HL-60 (cell line): ENCODE measurements at regions not wholly inside any gene's neighbourhood (a gene's known extent, or its start where the extent isn't known, plus 50 kb on each side); places are given as distances from the start of the nearest gene placed in this dataset.
A peak's percentile ranks its signal among the peaks of the same experiment; 100 is the strongest.

Experiments used
- DNase-seq, 2 experiments: peaks; one replicate each; pipeline ENCODE4 v3.0.0-alpha.2; 2010 to 2020; ENCODE audit warnings: low read depth in 1 of 2, low spot score in 1 of 2
- H3K27ac ChIP-seq: fragments of 250-450 bp; sonication (Bioruptor Pico); replicated peaks from 2 replicates; pipeline ENCODE4 v1.5.1; 2020; ENCODE audit warnings: mild to moderate bottlenecking, moderate library complexity
- H3K27me3 ChIP-seq: fragments of 250-450 bp; sonication (Bioruptor Pico); 2 replicates; pipeline ENCODE4 v1.5.1; 2021; ENCODE audit warnings: mild to moderate bottlenecking, moderate library complexity; ENCODE audit not compliant: insufficient read depth, poor library complexity, severe bottlenecking
- H3K4me3 ChIP-seq: replicated peaks from 2 replicates; pipeline ENCODE4 v1.5.1; 2011; ENCODE audit warnings: mild to moderate bottlenecking, control low read depth, low read length; ENCODE audit not compliant: insufficient read depth
- GABPA ChIP-seq: IDR thresholded peaks from 2 replicates; pipeline ENCODE4 v1.6.1; 2012; ENCODE audit warnings: low read depth
- POLR2AphosphoS5 ChIP-seq: IDR thresholded peaks from 2 replicates; pipeline ENCODE4 v1.6.1; 2012; ENCODE audit warnings: low read depth
- SPI1 ChIP-seq: IDR thresholded peaks from 2 replicates; pipeline ENCODE4 v1.6.1; 2012; ENCODE audit warnings: low read depth, mild to moderate bottlenecking, borderline replicate concordance
- TF ChIP-seq, protein P1 (sequence below): IDR thresholded peaks from 2 replicates; pipeline ENCODE4 v1.6.1; 2012; ENCODE audit warnings: low read depth; ENCODE audit not compliant: insufficient replicate concordance
- TF ChIP-seq, protein P2 (sequence below): IDR thresholded peaks from one replicate; pipeline ENCODE4 v1.5.1; 2011; ENCODE audit warnings: low read length, control low read depth, inconsistent platforms; ENCODE audit not compliant: insufficient read depth

DNA sequence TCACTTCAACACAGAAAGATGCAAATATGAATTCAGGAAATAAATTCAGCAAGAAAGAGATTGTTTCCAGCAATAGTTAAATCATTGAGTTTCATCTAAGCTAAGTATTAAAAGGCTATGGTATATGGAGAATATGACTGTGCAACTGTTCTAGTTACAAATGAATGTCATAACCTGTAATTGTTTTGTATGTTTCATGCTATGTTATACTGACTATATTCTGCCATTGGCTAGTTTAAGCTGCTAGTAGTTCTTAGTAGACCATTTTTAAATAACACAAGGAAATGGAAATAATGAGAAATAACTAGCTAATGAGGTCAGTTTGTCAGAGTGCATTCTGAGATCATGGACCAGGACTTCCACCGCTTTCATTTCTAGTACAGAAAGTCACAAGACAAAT lies 1154.9 kb upstream of the TMEFF2 start:
- Histone ChIP-seq H3K27me3 (no peaks in the 10 kb centered on the region), H3K4me3 (no peak overlapping the region), H3K27ac (no peak overlapping the region)
- DNase-seq, result no peak
- TF ChIP-seq POLR2AphosphoS5 (no peak), GABPA (no peak), SPI1 (no peak)
- TF ChIP-seq, protein P1, sequence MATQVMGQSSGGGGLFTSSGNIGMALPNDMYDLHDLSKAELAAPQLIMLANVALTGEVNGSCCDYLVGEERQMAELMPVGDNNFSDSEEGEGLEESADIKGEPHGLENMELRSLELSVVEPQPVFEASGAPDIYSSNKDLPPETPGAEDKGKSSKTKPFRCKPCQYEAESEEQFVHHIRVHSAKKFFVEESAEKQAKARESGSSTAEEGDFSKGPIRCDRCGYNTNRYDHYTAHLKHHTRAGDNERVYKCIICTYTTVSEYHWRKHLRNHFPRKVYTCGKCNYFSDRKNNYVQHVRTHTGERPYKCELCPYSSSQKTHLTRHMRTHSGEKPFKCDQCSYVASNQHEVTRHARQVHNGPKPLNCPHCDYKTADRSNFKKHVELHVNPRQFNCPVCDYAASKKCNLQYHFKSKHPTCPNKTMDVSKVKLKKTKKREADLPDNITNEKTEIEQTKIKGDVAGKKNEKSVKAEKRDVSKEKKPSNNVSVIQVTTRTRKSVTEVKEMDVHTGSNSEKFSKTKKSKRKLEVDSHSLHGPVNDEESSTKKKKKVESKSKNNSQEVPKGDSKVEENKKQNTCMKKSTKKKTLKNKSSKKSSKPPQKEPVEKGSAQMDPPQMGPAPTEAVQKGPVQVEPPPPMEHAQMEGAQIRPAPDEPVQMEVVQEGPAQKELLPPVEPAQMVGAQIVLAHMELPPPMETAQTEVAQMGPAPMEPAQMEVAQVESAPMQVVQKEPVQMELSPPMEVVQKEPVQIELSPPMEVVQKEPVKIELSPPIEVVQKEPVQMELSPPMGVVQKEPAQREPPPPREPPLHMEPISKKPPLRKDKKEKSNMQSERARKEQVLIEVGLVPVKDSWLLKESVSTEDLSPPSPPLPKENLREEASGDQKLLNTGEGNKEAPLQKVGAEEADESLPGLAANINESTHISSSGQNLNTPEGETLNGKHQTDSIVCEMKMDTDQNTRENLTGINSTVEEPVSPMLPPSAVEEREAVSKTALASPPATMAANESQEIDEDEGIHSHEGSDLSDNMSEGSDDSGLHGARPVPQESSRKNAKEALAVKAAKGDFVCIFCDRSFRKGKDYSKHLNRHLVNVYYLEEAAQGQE, result no peak
- TF ChIP-seq, protein P2, sequence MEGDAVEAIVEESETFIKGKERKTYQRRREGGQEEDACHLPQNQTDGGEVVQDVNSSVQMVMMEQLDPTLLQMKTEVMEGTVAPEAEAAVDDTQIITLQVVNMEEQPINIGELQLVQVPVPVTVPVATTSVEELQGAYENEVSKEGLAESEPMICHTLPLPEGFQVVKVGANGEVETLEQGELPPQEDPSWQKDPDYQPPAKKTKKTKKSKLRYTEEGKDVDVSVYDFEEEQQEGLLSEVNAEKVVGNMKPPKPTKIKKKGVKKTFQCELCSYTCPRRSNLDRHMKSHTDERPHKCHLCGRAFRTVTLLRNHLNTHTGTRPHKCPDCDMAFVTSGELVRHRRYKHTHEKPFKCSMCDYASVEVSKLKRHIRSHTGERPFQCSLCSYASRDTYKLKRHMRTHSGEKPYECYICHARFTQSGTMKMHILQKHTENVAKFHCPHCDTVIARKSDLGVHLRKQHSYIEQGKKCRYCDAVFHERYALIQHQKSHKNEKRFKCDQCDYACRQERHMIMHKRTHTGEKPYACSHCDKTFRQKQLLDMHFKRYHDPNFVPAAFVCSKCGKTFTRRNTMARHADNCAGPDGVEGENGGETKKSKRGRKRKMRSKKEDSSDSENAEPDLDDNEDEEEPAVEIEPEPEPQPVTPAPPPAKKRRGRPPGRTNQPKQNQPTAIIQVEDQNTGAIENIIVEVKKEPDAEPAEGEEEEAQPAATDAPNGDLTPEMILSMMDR, result no peak

DNA sequence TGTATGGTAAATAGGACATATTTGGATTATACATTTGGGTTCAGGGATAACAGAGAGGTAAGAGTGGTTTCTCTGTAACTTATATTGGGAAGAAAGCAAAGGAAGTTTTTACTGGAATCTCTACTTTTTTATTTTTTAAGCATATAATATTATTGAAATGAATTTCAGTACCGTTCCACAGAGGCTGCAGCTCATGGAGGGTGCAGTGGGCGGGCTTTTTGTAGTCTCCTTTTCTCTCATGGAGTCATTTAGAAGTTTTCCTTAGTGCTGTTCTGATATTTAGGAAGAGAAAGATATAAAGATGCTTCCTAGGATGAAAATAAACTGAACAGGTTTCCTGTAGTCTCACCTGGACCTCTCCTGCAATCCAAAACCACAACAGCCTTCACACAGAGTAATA lies 1153.3 kb upstream of the TMEFF2 start:
- DNase-seq, result no peak
- no peak for TF ChIP-seq POLR2AphosphoS5
- TF ChIP-seq, protein P2, result no peak
- no peak for TF ChIP-seq GABPA
- no peak for TF ChIP-seq SPI1
- TF ChIP-seq, protein P1, result no peak
- Histone ChIP-seq H3K27ac (no peak overlapping the region), H3K4me3 (peak overlapping the region; percentile 34; the same call in 1 of the 2 replicates), H3K27me3 (no peaks in the 10 kb centered on the region)

DNA sequence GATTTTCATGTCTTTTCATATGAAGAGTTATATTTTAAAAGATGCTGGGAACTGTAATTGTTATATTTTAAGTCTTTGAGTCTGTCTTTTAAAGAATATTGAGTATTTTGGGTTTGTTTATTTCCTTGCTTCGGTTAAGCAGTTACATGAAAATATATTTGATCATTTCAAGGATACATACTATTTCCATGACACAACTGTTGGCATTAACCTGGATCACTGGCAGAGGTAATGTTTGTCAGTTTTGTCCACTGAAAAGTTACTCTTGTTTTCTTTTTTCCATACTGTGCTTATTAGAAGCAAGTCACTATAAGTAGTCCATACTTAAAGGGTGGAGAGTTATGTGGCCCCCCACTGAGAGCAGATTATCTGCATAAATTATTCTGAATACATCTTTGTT lies 1142.0 kb upstream of the TMEFF2 start:
- TF ChIP-seq SPI1, result no peak
- TF ChIP-seq, protein P1, result no peak
- TF ChIP-seq, protein P2, result no peak
- no peak for TF ChIP-seq GABPA
- no peak for TF ChIP-seq POLR2AphosphoS5
- Histone ChIP-seq H3K27ac (no peak overlapping the region), H3K27me3 (no peaks in the 10 kb centered on the region), H3K4me3 (no peak overlapping the region)
- DNase-seq, result no peak
